Breast epithelium (tissue), 3 donors: ENCODE measurements at regions not wholly inside any gene's neighbourhood (a gene's known extent, or its start where the extent isn't known, plus 50 kb on each side); places are given as distances from the start of the nearest gene placed in this dataset.

ENCODE experiments used
- POLR2A ChIP-seq: fragments of 450-650 bp; IDR thresholded peaks from one replicate; pipeline ENCODE4 v1.6.1; 2016; ENCODE audit warnings: antibody characterized with exemption, mild to moderate bottlenecking, moderate library complexity
- POLR2AphosphoS5 ChIP-seq, 3 donors: sonication (generic); formaldehyde crosslinking; IDR thresholded peaks; one replicate each; pipeline ENCODE4 v1.6.1; 2017; ENCODE audit warnings: antibody characterized with exemption in 3 of 3
- TF ChIP-seq, protein P1 (sequence below), 3 donors: fragments of 450-650 bp; IDR thresholded peaks; one replicate each; pipeline ENCODE4 v1.5.1; 2016 to 2017; ENCODE audit warnings: antibody characterized with exemption in 3 of 3, mild to moderate bottlenecking in 3 of 3, moderate library complexity in 3 of 3

DNA sequence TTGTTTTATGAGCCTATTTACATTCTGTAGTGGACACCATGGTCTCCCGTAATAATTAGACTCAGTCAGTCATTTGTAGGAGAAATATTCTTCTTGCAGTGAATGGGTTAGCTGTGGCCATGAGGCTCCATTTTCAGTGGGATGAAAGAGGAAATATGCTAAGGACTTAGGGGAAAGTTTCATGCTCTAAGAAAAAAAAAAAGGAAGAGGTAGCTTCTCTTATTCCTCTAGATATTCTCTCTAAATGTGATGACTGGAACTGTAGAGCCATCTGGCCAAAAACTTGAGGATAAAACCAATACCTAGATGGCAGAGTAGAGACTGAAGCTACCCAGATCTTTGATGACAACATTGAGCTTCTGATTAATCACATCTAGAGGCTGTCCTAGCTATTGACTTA, 75.8 kb upstream of the SESN3 start:
- TF ChIP-seq, protein P1, sequence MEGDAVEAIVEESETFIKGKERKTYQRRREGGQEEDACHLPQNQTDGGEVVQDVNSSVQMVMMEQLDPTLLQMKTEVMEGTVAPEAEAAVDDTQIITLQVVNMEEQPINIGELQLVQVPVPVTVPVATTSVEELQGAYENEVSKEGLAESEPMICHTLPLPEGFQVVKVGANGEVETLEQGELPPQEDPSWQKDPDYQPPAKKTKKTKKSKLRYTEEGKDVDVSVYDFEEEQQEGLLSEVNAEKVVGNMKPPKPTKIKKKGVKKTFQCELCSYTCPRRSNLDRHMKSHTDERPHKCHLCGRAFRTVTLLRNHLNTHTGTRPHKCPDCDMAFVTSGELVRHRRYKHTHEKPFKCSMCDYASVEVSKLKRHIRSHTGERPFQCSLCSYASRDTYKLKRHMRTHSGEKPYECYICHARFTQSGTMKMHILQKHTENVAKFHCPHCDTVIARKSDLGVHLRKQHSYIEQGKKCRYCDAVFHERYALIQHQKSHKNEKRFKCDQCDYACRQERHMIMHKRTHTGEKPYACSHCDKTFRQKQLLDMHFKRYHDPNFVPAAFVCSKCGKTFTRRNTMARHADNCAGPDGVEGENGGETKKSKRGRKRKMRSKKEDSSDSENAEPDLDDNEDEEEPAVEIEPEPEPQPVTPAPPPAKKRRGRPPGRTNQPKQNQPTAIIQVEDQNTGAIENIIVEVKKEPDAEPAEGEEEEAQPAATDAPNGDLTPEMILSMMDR (IDR thresholded peaks at IDR 0.05), result no peak
- TF ChIP-seq POLR2A (no peak), POLR2AphosphoS5 (IDR thresholded peaks at IDR 0.05) (no peak)
